ENCODE measurements at regions not wholly inside any gene's neighbourhood (a gene's known extent, or its start where the extent isn't known, plus 50 kb on each side); places are given as distances from the start of the nearest gene placed in this dataset.

DNA sequence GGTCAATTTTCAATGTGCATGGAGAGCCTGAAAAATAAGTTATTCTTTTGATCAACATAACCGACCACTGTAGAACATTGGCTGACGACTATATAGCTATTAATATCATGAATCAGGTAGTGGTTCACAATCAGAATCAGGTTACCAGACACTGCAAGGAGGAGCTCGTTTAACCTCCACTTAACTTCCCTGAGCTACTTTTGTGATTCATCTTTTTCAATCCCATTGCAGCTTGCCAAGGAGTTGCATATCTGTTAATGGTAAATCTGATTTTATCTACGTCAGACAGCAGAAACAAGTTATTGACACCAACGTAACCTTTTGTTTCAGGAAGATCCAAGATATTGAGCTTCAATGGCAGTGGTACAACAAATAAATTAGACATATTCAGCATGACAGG is 2263.8 kb upstream of the ACO1 start:
- no peak for TF ChIP-seq POLR2A (IDR thresholded peaks at IDR 0.05)
- TF ChIP-seq, protein P1, sequence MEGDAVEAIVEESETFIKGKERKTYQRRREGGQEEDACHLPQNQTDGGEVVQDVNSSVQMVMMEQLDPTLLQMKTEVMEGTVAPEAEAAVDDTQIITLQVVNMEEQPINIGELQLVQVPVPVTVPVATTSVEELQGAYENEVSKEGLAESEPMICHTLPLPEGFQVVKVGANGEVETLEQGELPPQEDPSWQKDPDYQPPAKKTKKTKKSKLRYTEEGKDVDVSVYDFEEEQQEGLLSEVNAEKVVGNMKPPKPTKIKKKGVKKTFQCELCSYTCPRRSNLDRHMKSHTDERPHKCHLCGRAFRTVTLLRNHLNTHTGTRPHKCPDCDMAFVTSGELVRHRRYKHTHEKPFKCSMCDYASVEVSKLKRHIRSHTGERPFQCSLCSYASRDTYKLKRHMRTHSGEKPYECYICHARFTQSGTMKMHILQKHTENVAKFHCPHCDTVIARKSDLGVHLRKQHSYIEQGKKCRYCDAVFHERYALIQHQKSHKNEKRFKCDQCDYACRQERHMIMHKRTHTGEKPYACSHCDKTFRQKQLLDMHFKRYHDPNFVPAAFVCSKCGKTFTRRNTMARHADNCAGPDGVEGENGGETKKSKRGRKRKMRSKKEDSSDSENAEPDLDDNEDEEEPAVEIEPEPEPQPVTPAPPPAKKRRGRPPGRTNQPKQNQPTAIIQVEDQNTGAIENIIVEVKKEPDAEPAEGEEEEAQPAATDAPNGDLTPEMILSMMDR (IDR thresholded peaks at IDR 0.05): no peak

All from testis (tissue), 2 donors.